Neutrophil (primary cell): ENCODE measurements at regions not wholly inside any gene's neighbourhood (a gene's known extent, or its start where the extent isn't known, plus 50 kb on each side); places are given as distances from the start of the nearest gene placed in this dataset.

Source experiments
- H3K27ac ChIP-seq: fragments of 200-600 bp; sonication (generic); 2 replicates; pipeline ENCODE4 v1.5.1; 2016; ENCODE audit warnings: mild to moderate bottlenecking, moderate library complexity
- H3K27me3 ChIP-seq: fragments of 200-600 bp; sonication (generic); 2 replicates; pipeline ENCODE4 v1.6.0; 2016; ENCODE audit warnings: mild to moderate bottlenecking
- H3K36me3 ChIP-seq: fragments of 200-600 bp; sonication (generic); 2 replicates; pipeline ENCODE4 v1.5.1; 2017
- H3K4me1 ChIP-seq, 2 experiments: fragments of 200-600 bp in 1 of 2; sonication (generic) in 1 of 2; 1 replicate in 1 of 2; 2 replicates in 1 of 2; pipeline versions ENCODE4 v1.5.1 to v1.6.1; 2013 to 2016; ENCODE audit warnings: low read depth in 1 of 2, low read length in 1 of 2, mild to moderate bottlenecking in 1 of 2, moderate library complexity in 1 of 2; ENCODE audit not compliant: control insufficient read depth in 1 of 2, insufficient read depth in 1 of 2
- H3K4me3 ChIP-seq, 2 experiments: fragments of 200-600 bp in 1 of 2; sonication (generic) in 1 of 2; 1 replicate in 1 of 2; 2 replicates in 1 of 2; pipeline ENCODE4 v1.5.1; 2013 to 2016; ENCODE audit warnings: low read depth in 1 of 2, low read length in 1 of 2, mild to moderate bottlenecking in 1 of 2, moderate library complexity in 1 of 2
- H3K9me3 ChIP-seq: fragments of 200-600 bp; sonication (generic); 2 replicates; pipeline ENCODE4 v1.5.1; 2016
- CTCF ChIP-seq: fragments of 200-600 bp; sonication (generic); IDR thresholded peaks from 2 replicates; pipeline ENCODE4 v1.5.1; 2016; ENCODE audit warnings: antibody characterized with exemption

GRCh38 chr10:21326594-21327288 lies 198.7 kb downstream of the SKIDA1 start:
- Histone ChIP-seq H3K4me3 (no peak overlapping the region), H3K36me3 (no peaks in the 10 kb centered on the region), H3K4me1 (no peaks in the 10 kb centered on the region), H3K27me3 (no peaks in the 10 kb centered on the region), H3K9me3 (no peaks in the 10 kb centered on the region), H3K27ac (no peak overlapping the region)
- no peak for TF ChIP-seq CTCF

- Histone ChIP-seq H3K9me3 (no peaks in the 10 kb centered on the region), H3K27me3 (no peaks in the 10 kb centered on the region), H3K27ac (no peak overlapping the region), H3K4me3 (no peak overlapping the region), H3K36me3 (no peaks in the 10 kb centered on the region), H3K4me1 (no peaks in the 10 kb centered on the region)
- TF ChIP-seq CTCF: no peak
Measured at GRCh38 chr10:21318540-21319167, 206.8 kb downstream of the SKIDA1 start.

- Histone ChIP-seq H3K27me3 (no peaks in the 10 kb centered on the region), H3K9me3 (no peaks in the 10 kb centered on the region), H3K36me3 (no peaks in the 10 kb centered on the region), H3K4me1 (no peaks in the 10 kb centered on the region), H3K4me3 (no peak overlapping the region), H3K27ac (no peak overlapping the region)
- TF ChIP-seq CTCF: no peak
Measured at GRCh38 chr10:21317902-21318301, 207.6 kb downstream of the SKIDA1 start.

- H3K4me1 ChIP-seq: no peaks in the 10 kb centered on the region
- H3K4me3 ChIP-seq: no peak overlapping the region
- no peaks in the 10 kb centered on the region for H3K27me3 ChIP-seq
- H3K27ac ChIP-seq: no peak overlapping the region
- no peak for TF ChIP-seq CTCF
- H3K36me3 ChIP-seq: no peaks in the 10 kb centered on the region
- H3K9me3 ChIP-seq: no peaks in the 10 kb centered on the region
Measured at GRCh38 chr10:21315645-21316220, 209.7 kb downstream of the SKIDA1 start.

GRCh38 chr10:21314906-21315644 lies 210.4 kb downstream of the SKIDA1 start:
- no peaks in the 10 kb centered on the region for H3K27me3 ChIP-seq
- H3K27ac ChIP-seq: no peak overlapping the region
- no peak for TF ChIP-seq CTCF
- H3K9me3 ChIP-seq: no peaks in the 10 kb centered on the region
- H3K36me3 ChIP-seq: no peaks in the 10 kb centered on the region
- H3K4me1 ChIP-seq: no peaks in the 10 kb centered on the region
- no peak overlapping the region for H3K4me3 ChIP-seq
